ENCODE measurements at regions not wholly inside any gene's neighbourhood (a gene's known extent, or its start where the extent isn't known, plus 50 kb on each side); places are given as distances from the start of the nearest gene placed in this dataset.
A peak's percentile ranks its signal among the peaks of the same experiment; 100 is the strongest.
"Not testable (repeated sequence)": the region's sequence is repeated elsewhere in the genome, so short reads cannot be mapped to it uniquely, and the experiment has no call there.

DNA sequence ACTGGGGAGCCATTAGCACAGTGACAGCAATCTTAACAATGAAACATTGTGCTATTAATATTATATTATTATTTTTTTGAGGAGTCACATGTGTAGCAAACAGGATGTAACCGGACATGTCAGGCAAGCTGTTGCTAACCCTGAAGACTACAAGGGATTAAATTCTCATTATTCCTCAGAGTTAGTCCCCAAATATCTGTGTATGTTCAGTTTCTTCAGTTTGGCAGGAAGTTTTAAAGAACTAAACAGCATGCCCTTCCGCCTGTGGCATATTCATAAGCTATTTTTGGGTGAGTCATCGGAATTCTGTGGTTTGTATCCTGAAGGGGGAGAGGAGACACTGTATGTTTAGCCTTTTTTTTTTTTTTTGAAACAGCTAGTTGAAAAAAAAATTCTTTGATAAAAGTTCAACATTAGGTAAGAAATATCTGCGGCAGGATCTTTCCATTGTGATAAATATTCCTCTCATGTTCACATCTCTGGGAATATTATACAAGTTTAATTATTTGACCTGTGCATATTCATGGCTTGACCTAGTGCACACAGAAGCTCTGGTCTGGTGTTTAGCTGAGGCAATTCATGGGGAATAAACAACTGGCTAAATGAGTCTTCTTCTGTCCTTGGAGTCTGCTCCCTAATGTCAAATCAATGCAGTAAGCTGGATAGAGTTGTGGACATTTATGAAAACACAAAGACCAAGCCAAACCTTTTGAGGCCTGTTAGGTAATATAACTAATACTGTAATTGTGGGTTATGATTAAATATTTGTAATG lies 202.7 kb upstream of the CDKN2B start:
- Mint-ChIP-seq H3K4me1 (peaks cover 14% of the 10 kb centered on the region), H3K27ac (no peak overlapping the region), H3K4me3 (no peak overlapping the region), H3K27me3 (no peaks in the 10 kb centered on the region), H3K9me3 (no peaks in the 10 kb centered on the region), H3K36me3 (peaks cover 1% of the 10 kb centered on the region)

DNA sequence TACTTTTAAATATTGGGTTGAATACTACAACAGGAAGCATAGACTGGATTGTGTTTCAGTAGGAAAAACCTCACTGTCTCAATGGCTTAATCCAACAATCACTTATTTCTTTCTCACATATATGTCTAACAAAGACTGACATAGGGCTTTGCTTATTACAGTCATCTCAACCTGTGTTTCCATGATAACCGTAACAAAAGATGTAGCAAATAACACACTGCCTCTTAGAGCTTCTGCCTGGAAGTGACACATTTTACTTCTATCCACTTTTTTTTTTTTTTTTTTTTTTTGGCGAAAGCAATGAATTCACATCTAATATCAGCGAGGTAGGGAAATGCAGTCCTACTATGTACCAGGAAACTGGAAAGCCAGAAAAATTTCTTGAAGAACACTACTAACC lies 204.9 kb upstream of the CDKN2B start:
- Mint-ChIP-seq H3K4me3 (no peak overlapping the region), H3K9me3 (no peaks in the 10 kb centered on the region), H3K27me3 (no peaks in the 10 kb centered on the region), H3K27ac (no peak overlapping the region), H3K36me3 (peaks cover 1% of the 10 kb centered on the region), H3K4me1 (peaks cover 4% of the 10 kb centered on the region)

DNA sequence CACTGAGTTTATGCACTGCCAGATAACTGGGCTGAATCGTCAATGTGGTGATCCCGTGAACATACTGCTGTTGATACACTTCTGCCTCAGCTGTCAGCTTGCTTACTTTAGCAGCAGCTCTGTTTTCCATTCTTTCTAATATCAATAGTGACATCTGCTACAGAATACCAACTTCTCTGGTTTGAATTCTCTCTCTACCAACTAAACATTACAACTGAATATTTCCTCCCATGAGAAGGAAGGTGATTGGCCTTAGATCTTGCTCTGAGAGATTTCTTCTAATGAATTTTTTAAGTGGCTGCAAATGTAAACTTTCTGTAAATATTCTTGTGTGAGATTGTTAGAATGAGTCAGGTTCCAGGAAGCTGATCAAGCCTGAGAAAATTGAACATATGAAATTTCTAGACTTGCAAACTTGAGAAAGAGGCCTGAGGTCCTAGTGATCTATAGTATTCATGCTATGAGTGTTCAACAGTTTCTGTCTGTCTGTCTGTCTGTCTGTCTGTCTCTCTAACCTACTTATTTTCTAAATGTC lies 205.5 kb upstream of the CDKN2B start:
- no peak overlapping the region for H3K4me3 Mint-ChIP-seq
- no peaks in the 10 kb centered on the region for H3K4me1 Mint-ChIP-seq
- H3K27me3 Mint-ChIP-seq = no peaks in the 10 kb centered on the region
- no peaks in the 10 kb centered on the region for H3K36me3 Mint-ChIP-seq
- H3K27ac Mint-ChIP-seq = no peak overlapping the region
- H3K9me3 Mint-ChIP-seq = no peaks in the 10 kb centered on the region

DNA sequence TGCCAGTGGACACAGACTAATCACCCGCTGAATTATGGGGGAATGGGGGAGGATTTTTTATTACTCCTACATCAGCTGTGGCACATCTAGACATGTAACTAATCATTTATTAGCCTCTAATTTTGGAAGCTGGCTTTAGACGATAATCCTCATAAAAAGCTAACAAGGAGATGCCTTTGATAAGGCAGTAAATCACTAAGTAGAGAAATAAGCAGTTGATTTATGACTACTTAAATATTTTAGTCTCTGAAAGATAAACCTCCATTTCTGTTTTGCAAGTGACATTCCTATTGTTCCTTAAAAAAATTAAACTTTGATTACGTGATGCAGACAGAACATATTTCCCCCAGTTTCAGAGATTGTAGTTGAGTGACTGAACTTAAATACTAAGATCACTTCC lies 206.4 kb upstream of the CDKN2B start:
- Mint-ChIP-seq H3K4me3 (no peak overlapping the region), H3K27ac (no peak overlapping the region), H3K9me3 (no peaks in the 10 kb centered on the region), H3K27me3 (no peaks in the 10 kb centered on the region), H3K4me1 (no peaks in the 10 kb centered on the region), H3K36me3 (no peaks in the 10 kb centered on the region)

DNA sequence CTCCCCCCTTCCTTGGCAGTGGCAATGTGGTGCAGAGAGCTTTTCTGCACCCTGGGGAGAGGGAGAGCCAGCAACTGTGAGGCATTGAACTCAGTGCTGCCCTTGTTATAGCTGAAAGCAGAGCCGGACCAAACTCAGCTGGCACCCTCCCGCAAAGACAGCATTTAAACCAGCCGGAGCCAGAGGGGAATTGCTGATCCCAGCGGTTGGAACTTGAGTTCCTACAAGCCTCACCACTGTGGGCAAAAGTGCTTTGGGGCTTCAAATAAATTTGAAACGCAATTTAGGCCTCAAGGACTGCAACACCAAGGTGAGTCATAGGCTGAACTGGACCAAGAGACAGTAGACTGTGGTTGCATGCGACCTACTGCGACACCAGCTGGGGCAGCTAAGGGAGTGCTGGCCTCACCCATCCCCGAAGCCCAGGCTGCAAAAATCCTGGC lies 207.6 kb upstream of the CDKN2B start:
- no peak overlapping the region for H3K4me3 Mint-ChIP-seq
- no peaks in the 10 kb centered on the region for H3K27me3 Mint-ChIP-seq
- no peaks in the 10 kb centered on the region for H3K36me3 Mint-ChIP-seq
- H3K9me3 Mint-ChIP-seq = no peaks in the 10 kb centered on the region
- no peaks in the 10 kb centered on the region for H3K4me1 Mint-ChIP-seq
- H3K27ac Mint-ChIP-seq = no peak overlapping the region

DNA sequence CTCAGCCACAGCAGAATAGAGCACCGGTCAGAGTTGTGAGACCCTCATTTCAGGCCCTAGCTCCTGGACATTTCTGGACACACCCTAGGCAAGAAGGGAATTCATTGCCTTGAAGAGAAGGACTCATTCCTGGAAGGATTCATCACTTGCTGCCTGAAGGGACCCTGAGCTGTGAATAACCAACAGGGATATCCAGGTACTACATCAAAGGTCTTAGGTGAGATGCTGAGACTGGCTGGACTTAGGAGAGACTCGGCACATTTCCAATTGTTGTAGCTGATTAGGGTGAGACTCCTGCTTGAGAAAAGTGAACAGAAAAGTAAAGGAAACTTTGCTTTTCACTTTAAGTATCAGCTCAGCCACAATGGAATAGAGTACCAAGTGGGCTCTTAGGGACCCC lies 208.1 kb upstream of the CDKN2B start:
- no peaks in the 10 kb centered on the region for H3K36me3 Mint-ChIP-seq
- no peaks in the 10 kb centered on the region for H3K4me1 Mint-ChIP-seq
- no peak overlapping the region for H3K4me3 Mint-ChIP-seq
- H3K27me3 Mint-ChIP-seq = no peaks in the 10 kb centered on the region
- H3K9me3 Mint-ChIP-seq = no peaks in the 10 kb centered on the region
- no peak overlapping the region for H3K27ac Mint-ChIP-seq

DNA sequence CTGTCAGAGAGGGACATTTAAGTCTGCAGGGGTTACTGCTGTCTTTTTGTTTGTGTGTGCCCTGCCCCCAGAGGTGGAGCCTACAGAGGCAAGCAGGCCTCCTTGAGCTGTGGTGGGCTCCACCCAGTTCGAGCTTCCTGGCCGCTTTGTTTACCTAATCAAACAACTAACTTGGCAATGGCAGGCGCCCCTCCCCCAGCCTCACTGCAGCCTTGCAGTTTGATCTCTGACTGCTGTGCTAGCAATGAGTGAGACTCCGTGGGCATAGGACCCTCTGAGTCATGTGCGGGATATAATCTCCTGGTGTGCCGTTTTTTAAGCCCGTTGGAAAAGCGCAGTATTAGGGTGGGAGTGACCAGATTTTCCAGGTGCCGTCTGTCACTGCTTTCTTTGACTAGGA lies 216.8 kb upstream of the CDKN2B start:
- not testable (repeated sequence) for H3K4me3 Mint-ChIP-seq, H3K9me3 Mint-ChIP-seq, H3K4me1 Mint-ChIP-seq, H3K27me3 Mint-ChIP-seq, H3K36me3 Mint-ChIP-seq, H3K27ac Mint-ChIP-seq

DNA sequence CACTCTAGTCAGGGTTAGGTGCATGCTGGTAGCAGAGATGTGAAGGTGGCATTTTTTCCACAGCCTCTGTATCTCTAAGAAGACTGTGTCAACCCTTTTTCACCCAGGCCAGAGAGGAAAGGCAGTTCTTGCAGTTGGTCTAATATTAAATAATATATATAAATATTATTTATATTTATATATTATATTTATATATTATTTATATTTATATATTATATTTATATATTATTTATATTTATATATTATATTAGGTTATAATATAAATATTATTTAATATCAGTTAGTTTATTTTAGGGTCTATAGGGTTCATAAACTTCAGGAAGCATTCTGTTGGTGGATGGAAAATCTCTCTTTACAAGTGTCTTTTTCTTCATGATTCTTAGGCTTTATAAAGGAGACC lies 218.6 kb upstream of the DMRTA1 start:
- Mint-ChIP-seq H3K36me3 (peaks cover 1% of the 10 kb centered on the region), H3K27ac (no peak overlapping the region), H3K9me3 (peaks cover 5% of the 10 kb centered on the region), H3K27me3 (no peaks in the 10 kb centered on the region), H3K4me3 (no peak overlapping the region), H3K4me1 (no peaks in the 10 kb centered on the region)

DNA sequence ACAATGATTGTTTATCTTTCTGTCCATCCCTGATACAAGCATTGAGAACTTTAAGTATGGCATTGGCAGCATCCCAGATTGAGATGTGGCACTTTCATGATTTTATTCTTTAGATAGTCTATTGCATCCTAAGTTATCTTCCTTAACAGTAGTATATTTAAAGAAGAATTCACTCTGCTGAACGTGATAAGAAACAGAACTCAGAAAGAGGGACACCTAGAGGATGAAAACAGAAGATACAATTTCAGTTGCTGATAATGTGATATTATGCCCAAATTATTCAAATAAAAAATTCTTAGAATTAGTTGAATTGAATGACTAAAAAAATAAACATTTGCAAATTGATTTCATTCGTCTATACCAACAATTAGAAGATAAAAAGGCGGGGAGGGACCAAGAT lies 218.1 kb upstream of the DMRTA1 start:
- Mint-ChIP-seq H3K27me3 (no peaks in the 10 kb centered on the region), H3K36me3 (peaks cover 1% of the 10 kb centered on the region), H3K4me3 (no peak overlapping the region), H3K27ac (no peak overlapping the region), H3K4me1 (no peaks in the 10 kb centered on the region), H3K9me3 (no peaks in the 10 kb centered on the region)

DNA sequence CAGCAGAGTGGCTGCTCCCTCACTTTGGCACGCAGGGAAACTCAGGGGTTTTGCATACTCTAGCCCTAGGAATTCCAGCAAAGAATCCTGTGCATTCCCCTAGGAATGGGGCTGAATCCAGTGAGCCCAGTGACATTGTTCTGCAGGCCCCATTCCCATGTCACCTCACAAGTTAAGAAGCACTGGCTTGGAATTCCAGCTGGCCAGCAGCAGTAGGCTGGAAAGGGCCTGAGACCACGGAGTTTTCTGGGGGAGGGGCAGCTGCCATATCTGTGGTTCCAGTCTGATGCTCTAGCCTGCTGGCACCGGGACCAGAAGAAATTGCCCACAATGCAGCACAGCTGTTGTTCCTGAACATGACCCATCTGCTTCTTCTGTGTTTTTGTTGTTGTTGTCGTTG lies 217.6 kb upstream of the DMRTA1 start:
- no peaks in the 10 kb centered on the region for H3K4me1 Mint-ChIP-seq
- no peaks in the 10 kb centered on the region for H3K27me3 Mint-ChIP-seq
- no peak overlapping the region for H3K27ac Mint-ChIP-seq
- H3K9me3 Mint-ChIP-seq = no peaks in the 10 kb centered on the region
- no peak overlapping the region for H3K4me3 Mint-ChIP-seq
- H3K36me3 Mint-ChIP-seq = peaks cover 1% of the 10 kb centered on the region

DNA sequence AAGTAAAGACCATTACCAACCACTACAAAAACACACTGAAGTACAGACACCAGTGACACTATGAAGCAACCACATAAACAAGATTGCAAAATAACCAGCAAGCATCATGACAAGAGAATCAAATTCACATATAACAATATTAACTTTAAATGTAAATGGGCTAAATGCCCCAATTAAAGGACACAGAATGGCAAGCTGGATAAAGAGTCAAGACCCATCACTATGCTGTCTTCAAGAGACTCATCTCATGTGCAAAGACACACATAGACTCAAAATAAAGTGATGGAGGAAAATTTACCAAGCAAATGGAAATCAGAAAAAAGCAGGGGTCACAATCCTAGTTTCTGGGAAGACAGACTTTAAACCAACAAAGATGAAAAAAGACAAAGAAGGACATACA lies 215.3 kb upstream of the DMRTA1 start:
- H3K4me1 Mint-ChIP-seq, H3K9me3 Mint-ChIP-seq, H3K4me3 Mint-ChIP-seq, H3K27ac Mint-ChIP-seq, H3K36me3 Mint-ChIP-seq, H3K27me3 Mint-ChIP-seq: not testable (repeated sequence)

DNA sequence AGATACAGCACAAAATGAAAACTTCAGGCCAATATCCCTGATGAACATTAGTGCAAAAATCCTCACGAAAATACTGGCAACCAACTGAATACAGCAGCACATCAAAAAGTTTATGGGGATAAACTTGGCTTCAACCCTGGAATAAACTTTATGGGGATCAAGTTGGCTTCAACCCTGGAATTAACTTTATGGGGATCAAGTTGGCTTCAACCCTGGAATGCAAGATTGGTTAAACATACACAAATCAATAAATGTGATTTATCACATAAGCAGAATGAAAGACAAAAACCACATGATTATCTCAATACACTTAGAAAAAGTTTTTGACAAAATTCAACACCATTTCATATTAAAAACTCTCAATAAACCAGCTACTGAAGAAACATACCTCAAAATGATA lies 213.7 kb upstream of the DMRTA1 start:
- peaks cover 1% of the 10 kb centered on the region for H3K36me3 Mint-ChIP-seq
- peaks cover 9% of the 10 kb centered on the region for H3K4me1 Mint-ChIP-seq
- no peaks in the 10 kb centered on the region for H3K27me3 Mint-ChIP-seq
- no peak overlapping the region for H3K27ac Mint-ChIP-seq
- H3K4me3 Mint-ChIP-seq = no peak overlapping the region
- H3K9me3 Mint-ChIP-seq = no peaks in the 10 kb centered on the region

DNA sequence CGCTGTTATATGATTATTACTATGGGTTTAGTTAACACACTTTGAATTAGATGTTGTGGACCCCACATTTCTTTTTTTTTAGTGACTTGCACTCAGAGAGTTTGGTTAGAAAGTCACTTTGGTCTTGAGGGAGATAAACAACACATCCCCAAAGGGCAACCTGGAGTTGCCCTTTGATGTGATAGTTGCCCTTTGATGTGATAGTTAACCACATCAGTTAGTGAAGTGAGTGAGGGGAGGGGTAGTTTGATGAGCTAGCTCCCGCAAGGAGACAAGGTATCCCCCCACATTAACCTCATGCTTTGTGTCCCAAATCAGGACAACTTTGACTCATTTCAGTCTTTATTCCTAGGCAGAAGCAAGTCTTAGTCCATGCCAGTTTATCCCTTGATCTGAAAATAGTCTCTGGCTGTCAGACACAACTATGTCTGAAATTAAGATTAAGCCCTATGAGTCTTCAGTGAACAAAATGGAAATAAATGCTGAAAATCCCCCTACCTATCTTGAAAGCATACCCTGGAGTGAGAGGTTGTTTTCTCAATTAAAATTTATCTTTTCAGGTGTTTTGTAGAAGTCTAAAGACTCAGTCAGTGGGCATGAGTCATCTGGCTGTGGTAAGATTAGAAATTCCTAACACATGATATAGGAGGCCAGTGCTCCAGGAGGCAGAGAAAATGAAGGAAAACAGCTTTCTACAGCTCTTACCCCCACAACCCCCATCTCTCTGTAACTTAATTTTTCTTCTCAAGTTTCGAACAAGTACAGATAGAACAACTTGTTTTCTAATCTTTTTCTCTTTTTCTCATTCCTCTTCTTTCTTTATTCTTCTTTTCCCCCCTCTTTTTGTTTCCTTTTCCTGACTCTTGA lies 208.9 kb upstream of the DMRTA1 start:
- H3K27ac Mint-ChIP-seq = peak overlapping the region; percentile 0
- no peaks in the 10 kb centered on the region for H3K9me3 Mint-ChIP-seq
- H3K4me3 Mint-ChIP-seq = no peak overlapping the region
- H3K4me1 Mint-ChIP-seq = peaks cover 52% of the 10 kb centered on the region
- no peaks in the 10 kb centered on the region for H3K36me3 Mint-ChIP-seq
- H3K27me3 Mint-ChIP-seq = no peaks in the 10 kb centered on the region

DNA sequence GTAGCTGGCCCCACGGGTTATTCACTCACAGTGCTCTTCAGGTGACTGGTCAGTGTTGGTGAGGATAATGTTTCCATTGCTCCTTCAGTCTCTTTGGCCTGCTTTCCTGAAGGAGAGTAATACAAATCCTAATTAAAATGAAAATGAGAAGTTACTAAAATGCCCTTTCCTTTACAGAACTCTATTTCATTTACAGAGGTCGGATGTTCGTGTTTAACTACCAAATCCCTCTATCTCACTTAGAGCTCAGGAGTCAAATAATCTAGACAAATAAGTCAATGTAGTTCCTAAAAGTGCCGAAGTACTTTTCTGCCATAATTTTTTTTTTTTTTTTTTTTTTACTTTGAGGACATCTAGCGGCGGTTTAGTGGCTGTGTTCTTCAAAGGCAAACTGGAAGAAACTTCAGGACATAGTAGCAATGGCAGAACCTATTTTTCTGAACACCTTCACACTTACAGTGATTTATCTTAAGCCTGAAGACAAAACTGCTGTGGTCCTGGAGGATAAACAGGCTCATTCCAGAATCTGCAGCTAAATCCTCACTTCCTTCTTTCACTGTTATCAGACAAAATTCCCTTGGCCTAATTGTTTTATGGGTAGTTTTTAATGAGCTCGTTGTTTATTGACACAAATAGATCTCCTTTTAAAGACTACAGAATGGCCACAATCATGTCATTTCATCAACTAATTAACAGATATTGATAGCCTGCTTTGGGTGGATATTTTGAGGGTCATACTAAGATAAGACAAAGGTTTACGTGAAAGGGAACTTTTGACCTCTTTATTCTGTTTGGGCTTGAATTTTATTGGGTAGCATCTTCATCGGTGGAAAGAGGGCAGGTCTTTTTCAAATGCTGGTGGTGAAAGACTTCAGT lies 207.6 kb upstream of the DMRTA1 start:
- Mint-ChIP-seq H3K9me3 (no peaks in the 10 kb centered on the region), H3K4me1 (peaks cover 52% of the 10 kb centered on the region), H3K4me3 (no peak overlapping the region), H3K27ac (no peak overlapping the region), H3K36me3 (no peaks in the 10 kb centered on the region), H3K27me3 (no peaks in the 10 kb centered on the region)

DNA sequence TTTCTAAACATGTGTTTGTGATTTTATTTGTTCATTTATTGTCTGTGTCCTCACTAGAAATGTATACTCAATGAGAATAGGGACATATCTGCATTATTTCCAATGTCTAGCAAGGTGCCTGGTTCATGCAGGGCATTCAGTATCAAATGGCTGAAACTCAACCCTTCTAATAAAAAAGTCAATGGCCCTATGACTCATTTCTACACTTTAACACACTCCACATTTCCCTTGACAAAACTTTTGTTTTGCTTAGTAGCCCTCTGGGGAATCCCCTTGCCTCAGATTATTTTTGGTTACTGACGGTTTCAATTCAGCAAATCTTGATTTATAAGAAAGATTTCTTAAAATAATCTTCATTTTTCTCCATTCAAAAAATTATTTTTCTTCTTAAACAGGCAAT lies 206.0 kb upstream of the DMRTA1 start:
- Mint-ChIP-seq H3K9me3 (no peaks in the 10 kb centered on the region), H3K27ac (peak overlapping the region; percentile 91), H3K27me3 (no peaks in the 10 kb centered on the region), H3K36me3 (no peaks in the 10 kb centered on the region), H3K4me1 (peaks cover 56% of the 10 kb centered on the region), H3K4me3 (peak overlapping the region; percentile 42)
